ENCODE measurements at regions not wholly inside any gene's neighbourhood (a gene's known extent, or its start where the extent isn't known, plus 50 kb on each side); places are given as distances from the start of the nearest gene placed in this dataset.

- H3K4me3 ChIP-seq (ENCODE audit: low read depth in 1 of 3, low read length in 3 of 3): no peak overlapping the region
- no peak for DNase-seq
- H3K36me3 ChIP-seq (ENCODE audit: control insufficient read depth in 3 of 3, insufficient read depth in 2 of 3, low read depth in 1 of 3, low read length in 3 of 3): no peaks in the 10 kb centered on the region
- 70 to 93% (median 84%) methylated on average over 2 of the region's 2 CpGs for WGBS, 3 donors
- no peaks in the 10 kb centered on the region for H3K27me3 ChIP-seq (ENCODE audit: control insufficient read depth in 3 of 3, insufficient read depth in 3 of 3, low read length in 3 of 3)
- H3K9me3 ChIP-seq (ENCODE audit: control insufficient read depth in 2 of 2, insufficient read depth in 1 of 2, low read depth in 1 of 2, low read length in 1 of 2): no peaks in the 10 kb centered on the region
- no peak overlapping the region for H3K27ac ChIP-seq (ENCODE audit: low read depth in 1 of 3, low read length in 2 of 3)
- peaks cover 0 to 1% (median 0%) of the 10 kb centered on the region in 3 donors for H3K4me1 ChIP-seq (ENCODE audit: control insufficient read depth in 3 of 3, insufficient read depth in 2 of 3, low read depth in 1 of 3, low read length in 2 of 3)
- no peak for FAIRE-seq
Measured at GRCh38 chr6:15914553-15914952, 214.3 kb upstream of the MYLIP start.

GRCh38 chr6:15913573-15913972 is 215.3 kb upstream of the MYLIP start:
- H3K9me3 ChIP-seq (ENCODE audit: control insufficient read depth in 2 of 2, insufficient read depth in 1 of 2, low read depth in 1 of 2, low read length in 1 of 2): no peaks in the 10 kb centered on the region
- H3K36me3 ChIP-seq (ENCODE audit: control insufficient read depth in 3 of 3, insufficient read depth in 2 of 3, low read depth in 1 of 3, low read length in 3 of 3): no peaks in the 10 kb centered on the region
- no peak overlapping the region for H3K27ac ChIP-seq (ENCODE audit: low read depth in 1 of 3, low read length in 2 of 3)
- WGBS, 3 donors: 97 to 99% (median 98%) methylated on average over 2 of the region's 2 CpGs
- H3K4me3 ChIP-seq (ENCODE audit: low read depth in 1 of 3, low read length in 3 of 3): no peak overlapping the region
- H3K27me3 ChIP-seq (ENCODE audit: control insufficient read depth in 3 of 3, insufficient read depth in 3 of 3, low read length in 3 of 3): no peaks in the 10 kb centered on the region
- DNase-seq: no peak
- peaks cover 0 to 6% (median 0%) of the 10 kb centered on the region in 3 donors for H3K4me1 ChIP-seq (ENCODE audit: control insufficient read depth in 3 of 3, insufficient read depth in 2 of 3, low read depth in 1 of 3, low read length in 2 of 3)
- no peak for FAIRE-seq

GRCh38 chr6:15912505-15913400 is 216.1 kb upstream of the MYLIP start:
- H3K9me3 ChIP-seq (ENCODE audit: control insufficient read depth in 2 of 2, insufficient read depth in 1 of 2, low read depth in 1 of 2, low read length in 1 of 2): no peaks in the 10 kb centered on the region
- H3K36me3 ChIP-seq (ENCODE audit: control insufficient read depth in 3 of 3, insufficient read depth in 2 of 3, low read depth in 1 of 3, low read length in 3 of 3): no peaks in the 10 kb centered on the region
- no peak overlapping the region for H3K4me3 ChIP-seq (ENCODE audit: low read depth in 1 of 3, low read length in 3 of 3)
- peaks cover 0 to 15% (median 0%) of the 10 kb centered on the region in 3 donors for H3K4me1 ChIP-seq (ENCODE audit: control insufficient read depth in 3 of 3, insufficient read depth in 2 of 3, low read depth in 1 of 3, low read length in 2 of 3)
- DNase-seq: no peak
- 91 to 96% (median 92%) methylated on average over 9 of the region's 9 CpGs for WGBS, 3 donors
- no peak overlapping the region for H3K27ac ChIP-seq (ENCODE audit: low read depth in 1 of 3, low read length in 2 of 3)
- no peaks in the 10 kb centered on the region for H3K27me3 ChIP-seq (ENCODE audit: control insufficient read depth in 3 of 3, insufficient read depth in 3 of 3, low read length in 3 of 3)
- no peak for FAIRE-seq

GRCh38 chr6:15911753-15912504 is 217.0 kb upstream of the MYLIP start:
- Histone ChIP-seq H3K9me3 (ENCODE audit: control insufficient read depth in 2 of 2, insufficient read depth in 1 of 2, low read depth in 1 of 2, low read length in 1 of 2) (no peaks in the 10 kb centered on the region), H3K4me1 (ENCODE audit: control insufficient read depth in 3 of 3, insufficient read depth in 2 of 3, low read depth in 1 of 3, low read length in 2 of 3) (peaks cover 0 to 16% (median 0%) of the 10 kb centered on the region in 3 donors), H3K36me3 (ENCODE audit: control insufficient read depth in 3 of 3, insufficient read depth in 2 of 3, low read depth in 1 of 3, low read length in 3 of 3) (no peaks in the 10 kb centered on the region), H3K27ac (ENCODE audit: low read depth in 1 of 3, low read length in 2 of 3) (no peak overlapping the region), H3K27me3 (ENCODE audit: control insufficient read depth in 3 of 3, insufficient read depth in 3 of 3, low read length in 3 of 3) (no peaks in the 10 kb centered on the region), H3K4me3 (ENCODE audit: low read depth in 1 of 3, low read length in 3 of 3) (no peak overlapping the region)
- FAIRE-seq (no peak), DNase-seq (no peak)
- WGBS, 3 donors: 83 to 93% (median 90%) methylated on average over 6 of the region's 6 CpGs

- H3K4me3 ChIP-seq (ENCODE audit: low read depth in 1 of 3, low read length in 3 of 3): no peak overlapping the region
- H3K9me3 ChIP-seq (ENCODE audit: control insufficient read depth in 2 of 2, insufficient read depth in 1 of 2, low read depth in 1 of 2, low read length in 1 of 2): no peaks in the 10 kb centered on the region
- FAIRE-seq (no peak), DNase-seq (no peak)
- H3K27me3 ChIP-seq (ENCODE audit: control insufficient read depth in 3 of 3, insufficient read depth in 3 of 3, low read length in 3 of 3): no peaks in the 10 kb centered on the region
- no peak overlapping the region for H3K27ac ChIP-seq (ENCODE audit: low read depth in 1 of 3, low read length in 2 of 3)
- no peaks in the 10 kb centered on the region for H3K36me3 ChIP-seq (ENCODE audit: control insufficient read depth in 3 of 3, insufficient read depth in 2 of 3, low read depth in 1 of 3, low read length in 3 of 3)
- 72 to 78% (median 76%) methylated on average over 10 of the region's 10 CpGs for WGBS, 3 donors
- peaks cover 0 to 24% (median 0%) of the 10 kb centered on the region in 3 donors for H3K4me1 ChIP-seq (ENCODE audit: control insufficient read depth in 3 of 3, insufficient read depth in 2 of 3, low read depth in 1 of 3, low read length in 2 of 3)
Measured at GRCh38 chr6:15909290-15910070, 219.4 kb upstream of the MYLIP start.

GRCh38 chr6:15908871-15909270 is 220.0 kb upstream of the MYLIP start:
- DNase-seq: no peak
- Histone ChIP-seq H3K27ac (ENCODE audit: low read depth in 1 of 3, low read length in 2 of 3) (no peak overlapping the region), H3K4me1 (ENCODE audit: control insufficient read depth in 3 of 3, insufficient read depth in 2 of 3, low read depth in 1 of 3, low read length in 2 of 3) (peaks cover 0 to 24% (median 0%) of the 10 kb centered on the region in 3 donors), H3K9me3 (ENCODE audit: control insufficient read depth in 2 of 2, insufficient read depth in 1 of 2, low read depth in 1 of 2, low read length in 1 of 2) (no peaks in the 10 kb centered on the region), H3K36me3 (ENCODE audit: control insufficient read depth in 3 of 3, insufficient read depth in 2 of 3, low read depth in 1 of 3, low read length in 3 of 3) (no peaks in the 10 kb centered on the region), H3K4me3 (ENCODE audit: low read depth in 1 of 3, low read length in 3 of 3) (no peak overlapping the region), H3K27me3 (ENCODE audit: control insufficient read depth in 3 of 3, insufficient read depth in 3 of 3, low read length in 3 of 3) (no peaks in the 10 kb centered on the region)
- WGBS, 3 donors: 89 to 91% (median 90%) methylated on average over 5 of the region's 5 CpGs
- no peak for FAIRE-seq

GRCh38 chr6:15907914-15908518 is 220.9 kb upstream of the MYLIP start:
- no peaks in the 10 kb centered on the region for H3K27me3 ChIP-seq (ENCODE audit: control insufficient read depth in 3 of 3, insufficient read depth in 3 of 3, low read length in 3 of 3)
- WGBS, 3 donors: 23 to 66% (median 42%) methylated on average over 11 of the region's 11 CpGs
- FAIRE-seq (no peak), DNase-seq (peak; percentile 65 to 82)
- peak overlapping the region in 1 of 3 donors; percentile 5 for H3K27ac ChIP-seq (ENCODE audit: low read depth in 1 of 3, low read length in 2 of 3)
- H3K4me1 ChIP-seq (ENCODE audit: control insufficient read depth in 3 of 3, insufficient read depth in 2 of 3, low read depth in 1 of 3, low read length in 2 of 3): peaks cover 0 to 24% (median 0%) of the 10 kb centered on the region in 3 donors
- H3K36me3 ChIP-seq (ENCODE audit: control insufficient read depth in 3 of 3, insufficient read depth in 2 of 3, low read depth in 1 of 3, low read length in 3 of 3): no peaks in the 10 kb centered on the region
- peaks cover 0 to 1% of the 10 kb centered on the region in 2 donors for H3K9me3 ChIP-seq (ENCODE audit: control insufficient read depth in 2 of 2, insufficient read depth in 1 of 2, low read depth in 1 of 2, low read length in 1 of 2)
- H3K4me3 ChIP-seq (ENCODE audit: low read depth in 1 of 3, low read length in 3 of 3): no peak overlapping the region

All from small intestine (tissue), 7 donors.